GM10248 (cell line): ENCODE measurements at regions not wholly inside any gene's neighbourhood (a gene's known extent, or its start where the extent isn't known, plus 50 kb on each side); places are given as distances from the start of the nearest gene placed in this dataset.

ENCODE experiments used
- CTCF ChIA-PET: fragments of 300-600 bp; sonication (Branson Sonifier 250); formaldehyde crosslinking; extraction: SDS; loops from one replicate; lab custom pipeline; 2021; ENCODE audit warnings: antibody characterized with exemption; lab: Yijun Ruan, JAX
- POLR2A ChIA-PET: fragments of 350-650 bp; sonication (Branson Sonifier 250); formaldehyde crosslinking; extraction: SDS; loops from one replicate; lab custom pipeline; 2020; ENCODE audit warnings: antibody characterized with exemption; lab: Yijun Ruan, JAX
- DNase-seq: peaks from one replicate; pipeline ENCODE4 v3.0.0; 2012; ENCODE audit errors: extremely low spot score
- TF ChIP-seq, protein P1 (sequence below): IDR thresholded peaks from 2 replicates; pipeline ENCODE4 v1.5.1; 2012; ENCODE audit warnings: mild to moderate bottlenecking, low read depth; ENCODE audit errors: extremely low read depth, missing control alignments, control extremely low read depth

DNA sequence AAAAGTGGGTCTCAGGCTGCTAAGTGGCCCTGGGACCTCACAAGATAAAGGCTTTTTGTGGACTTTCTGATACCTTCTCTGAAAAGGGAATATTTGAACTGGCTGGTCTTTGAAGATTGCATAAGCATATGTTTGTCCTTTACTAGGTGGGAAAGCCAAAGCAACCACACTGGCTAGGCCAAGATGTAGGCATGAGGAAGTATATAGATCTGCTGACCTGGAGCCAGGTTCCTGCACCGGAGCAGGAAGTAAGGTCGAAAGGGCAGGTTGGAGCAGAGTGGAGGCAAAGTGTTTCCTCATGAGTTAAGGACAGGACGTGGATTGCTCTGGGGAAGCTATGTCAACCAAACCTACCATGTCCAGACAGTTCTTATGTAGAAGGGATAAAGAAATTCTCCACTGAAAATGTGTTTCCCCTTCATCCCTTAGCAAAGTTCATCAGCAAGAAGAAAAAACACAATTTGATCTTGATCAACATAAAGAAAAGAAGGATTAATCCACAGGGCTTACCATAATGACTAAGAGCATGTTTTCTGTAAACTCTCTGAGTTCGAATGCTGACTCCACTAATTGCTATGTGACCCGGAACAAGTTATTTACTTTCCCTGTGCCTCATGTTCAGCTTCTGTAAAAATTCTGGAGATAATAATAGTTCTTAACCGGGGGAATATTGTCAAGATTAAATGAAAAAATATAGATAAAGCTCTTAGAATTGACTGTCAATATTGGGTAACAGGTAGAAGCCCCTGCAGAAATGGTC is 156.1 kb upstream of the SRD5A2 start:
- ChIA-PET POLR2A (no interaction called here), CTCF (interaction anchor here (1.3 to 1.4 kb wide), 2 partner anchors 9 to 10 kb away, joined by 3 read pairs; no protein-coding TSS in a partner anchor)
- no peak for DNase-seq
- TF ChIP-seq, protein P1, sequence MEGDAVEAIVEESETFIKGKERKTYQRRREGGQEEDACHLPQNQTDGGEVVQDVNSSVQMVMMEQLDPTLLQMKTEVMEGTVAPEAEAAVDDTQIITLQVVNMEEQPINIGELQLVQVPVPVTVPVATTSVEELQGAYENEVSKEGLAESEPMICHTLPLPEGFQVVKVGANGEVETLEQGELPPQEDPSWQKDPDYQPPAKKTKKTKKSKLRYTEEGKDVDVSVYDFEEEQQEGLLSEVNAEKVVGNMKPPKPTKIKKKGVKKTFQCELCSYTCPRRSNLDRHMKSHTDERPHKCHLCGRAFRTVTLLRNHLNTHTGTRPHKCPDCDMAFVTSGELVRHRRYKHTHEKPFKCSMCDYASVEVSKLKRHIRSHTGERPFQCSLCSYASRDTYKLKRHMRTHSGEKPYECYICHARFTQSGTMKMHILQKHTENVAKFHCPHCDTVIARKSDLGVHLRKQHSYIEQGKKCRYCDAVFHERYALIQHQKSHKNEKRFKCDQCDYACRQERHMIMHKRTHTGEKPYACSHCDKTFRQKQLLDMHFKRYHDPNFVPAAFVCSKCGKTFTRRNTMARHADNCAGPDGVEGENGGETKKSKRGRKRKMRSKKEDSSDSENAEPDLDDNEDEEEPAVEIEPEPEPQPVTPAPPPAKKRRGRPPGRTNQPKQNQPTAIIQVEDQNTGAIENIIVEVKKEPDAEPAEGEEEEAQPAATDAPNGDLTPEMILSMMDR: no peak

DNA sequence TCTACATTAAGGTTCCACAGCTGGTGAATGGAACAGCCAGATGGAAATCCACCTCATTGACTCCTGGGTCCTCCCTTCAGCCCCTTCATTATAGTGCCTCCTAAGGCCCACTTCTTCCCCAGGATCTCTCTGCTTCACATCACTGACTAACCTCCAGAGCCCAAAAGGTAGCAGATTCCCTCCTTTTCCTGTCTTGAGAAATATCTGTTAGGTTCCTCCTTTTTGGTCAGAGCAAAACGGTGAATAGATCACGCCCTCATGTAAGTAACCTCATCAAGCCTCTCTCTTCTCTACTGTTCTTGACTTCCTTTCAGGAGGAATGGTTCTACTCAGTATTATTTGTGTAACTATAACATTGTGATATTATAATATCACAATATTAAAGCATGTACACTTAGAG is 155.0 kb upstream of the SRD5A2 start:
- CTCF ChIA-PET: interaction anchor here (1.4 kb wide), 1 partner anchor 8 kb away, joined by 3 read pairs; no protein-coding TSS in a partner anchor
- DNase-seq: no peak
- POLR2A ChIA-PET: no interaction called here
- TF ChIP-seq, protein P1: no peak

GRCh38 chr2:31729442-31730092 is 148.8 kb upstream of the SRD5A2 start:
- CTCF ChIA-PET: interaction anchor here (1.2 to 1.7 kb wide), 2 partner anchors 11 to 1018 kb away, joined by 3 read pairs; no protein-coding TSS in a partner anchor
- POLR2A ChIA-PET: no interaction called here
- no peak for DNase-seq
- TF ChIP-seq, protein P1: no peak

GRCh38 chr2:31729065-31729439 is 148.3 kb upstream of the SRD5A2 start:
- TF ChIP-seq, protein P1: no peak
- DNase-seq: no peak
- ChIA-PET POLR2A (no interaction called here), CTCF (interaction anchor here (1.2 to 1.7 kb wide), 2 partner anchors 11 to 1017 kb away, joined by 3 read pairs; no protein-coding TSS in a partner anchor)

GRCh38 chr2:31728406-31729064 is 147.8 kb upstream of the SRD5A2 start:
- ChIA-PET CTCF (no interaction called here), POLR2A (no interaction called here)
- no peak for DNase-seq
- TF ChIP-seq, protein P1: no peak

- TF ChIP-seq, protein P1: no peak
- no peak for DNase-seq
- ChIA-PET POLR2A (no interaction called here), CTCF (interaction anchor here (0.6 kb wide), 1 partner anchor 39 kb away, joined by 3 read pairs; no protein-coding TSS in a partner anchor)
These were observed 145.7 kb upstream of the SRD5A2 start for GRCh38 chr2:31726457-31726856.
